SU-DHL-6 (cell line): ENCODE measurements at regions not wholly inside any gene's neighbourhood (a gene's known extent, or its start where the extent isn't known, plus 50 kb on each side); places are given as distances from the start of the nearest gene placed in this dataset.

Source experiments
- EZH2phosphoT487 ChIP-seq: fragments of 200-600 bp; sonication (generic), shearing (Covaris generic); conservative IDR thresholded peaks from 2 replicates; pipeline ENCODE4 v1.6.1; 2018; ENCODE audit warnings: mild to moderate bottlenecking, antibody characterized with exemption, low read length, moderate library complexity, mixed read lengths
- TF ChIP-seq, protein P1 (sequence below): fragments of 200-600 bp; sonication (generic); IDR thresholded peaks from one replicate; pipeline ENCODE4 v1.5.1; 2017; ENCODE audit warnings: antibody characterized with exemption, mild to moderate bottlenecking, low read length, moderate library complexity; ENCODE audit not compliant: insufficient read depth, poor library complexity, severe bottlenecking

DNA sequence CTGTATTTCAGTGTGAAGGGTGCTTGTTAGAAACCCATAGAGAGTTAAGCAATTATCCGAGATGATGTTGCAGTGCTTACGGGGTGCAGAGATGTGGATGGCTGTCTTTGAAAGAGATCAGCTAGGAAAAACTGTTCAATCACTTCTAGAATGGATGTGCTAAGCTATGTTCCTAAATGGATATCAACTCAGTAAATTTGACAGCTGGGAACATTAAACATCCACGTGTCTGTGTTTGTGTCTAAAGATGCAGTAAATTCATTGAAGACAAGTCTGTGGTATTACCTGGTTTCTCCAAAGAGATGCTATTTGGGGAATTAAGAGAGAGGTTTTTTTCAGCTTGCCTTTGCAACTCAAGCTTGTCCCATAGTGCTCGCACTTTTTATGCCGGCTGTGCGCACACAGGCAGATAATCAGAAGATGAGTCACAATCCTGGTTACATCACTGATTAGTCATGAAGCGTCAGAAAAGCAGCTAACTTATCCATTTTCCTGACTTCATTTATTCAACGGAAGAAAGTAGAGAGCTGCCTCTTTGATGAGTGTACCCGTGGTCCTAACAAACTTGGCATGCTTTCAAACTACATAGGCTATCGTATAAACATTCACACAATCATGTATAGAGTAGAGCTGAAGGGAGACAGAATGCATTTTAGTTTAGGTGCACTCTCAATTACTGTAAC, 691.7 kb upstream of the SLC35B3 start:
- TF ChIP-seq, protein P1, sequence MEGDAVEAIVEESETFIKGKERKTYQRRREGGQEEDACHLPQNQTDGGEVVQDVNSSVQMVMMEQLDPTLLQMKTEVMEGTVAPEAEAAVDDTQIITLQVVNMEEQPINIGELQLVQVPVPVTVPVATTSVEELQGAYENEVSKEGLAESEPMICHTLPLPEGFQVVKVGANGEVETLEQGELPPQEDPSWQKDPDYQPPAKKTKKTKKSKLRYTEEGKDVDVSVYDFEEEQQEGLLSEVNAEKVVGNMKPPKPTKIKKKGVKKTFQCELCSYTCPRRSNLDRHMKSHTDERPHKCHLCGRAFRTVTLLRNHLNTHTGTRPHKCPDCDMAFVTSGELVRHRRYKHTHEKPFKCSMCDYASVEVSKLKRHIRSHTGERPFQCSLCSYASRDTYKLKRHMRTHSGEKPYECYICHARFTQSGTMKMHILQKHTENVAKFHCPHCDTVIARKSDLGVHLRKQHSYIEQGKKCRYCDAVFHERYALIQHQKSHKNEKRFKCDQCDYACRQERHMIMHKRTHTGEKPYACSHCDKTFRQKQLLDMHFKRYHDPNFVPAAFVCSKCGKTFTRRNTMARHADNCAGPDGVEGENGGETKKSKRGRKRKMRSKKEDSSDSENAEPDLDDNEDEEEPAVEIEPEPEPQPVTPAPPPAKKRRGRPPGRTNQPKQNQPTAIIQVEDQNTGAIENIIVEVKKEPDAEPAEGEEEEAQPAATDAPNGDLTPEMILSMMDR, result no peak
- TF ChIP-seq EZH2phosphoT487, result no peak
